Activated CD4-positive, alpha-beta T cell treated with anti-CD3 and anti-CD28 coated beads for 36 hours (primary cell): ENCODE measurements at regions not wholly inside any gene's neighbourhood (a gene's known extent, or its start where the extent isn't known, plus 50 kb on each side); places are given as distances from the start of the nearest gene placed in this dataset.
A peak's percentile ranks its signal among the peaks of the same experiment; 100 is the strongest.

Experiments
- ATAC-seq: fragments of 200-7000 bp; cut with Tn5 transposase; one replicate; pipeline ENCODE4 v1.10.0; 2021; ENCODE audit warnings: mild to moderate bottlenecking, moderate library complexity
- CTCF ChIA-PET: fragments of 350-600 bp; sonication (Branson Sonifier 250); formaldehyde crosslinking; loops from one replicate; lab custom pipeline; 2021; ENCODE audit warnings: antibody characterized with exemption; lab: Charles Lee
- POLR2A ChIA-PET: fragments of 350-600 bp; sonication (Branson Sonifier 250); formaldehyde crosslinking; loops from one replicate; lab custom pipeline; 2021; ENCODE audit warnings: antibody characterized with exemption, inconsistent platforms; lab: Charles Lee
- DNase-seq: peaks from one replicate; pipeline ENCODE4 v3.0.0-alpha.2; 2020
- H3K27ac Mint-ChIP-seq: one replicate; pipeline ENCODE4 v1.8.0; 2021; ENCODE audit warnings: mixed read lengths
- H3K27me3 Mint-ChIP-seq: one replicate; pipeline ENCODE4 v1.8.0; 2021; ENCODE audit warnings: mixed read lengths
- H3K36me3 Mint-ChIP-seq: one replicate; pipeline ENCODE4 v1.8.0; 2021; ENCODE audit warnings: low read depth, mixed read lengths
- H3K4me1 Mint-ChIP-seq: one replicate; pipeline ENCODE4 v1.8.0; 2021; ENCODE audit warnings: mixed read lengths
- H3K4me3 Mint-ChIP-seq: one replicate; pipeline ENCODE4 v1.8.0; 2021; ENCODE audit warnings: mild to moderate bottlenecking, moderate library complexity, mixed read lengths
- H3K9me3 Mint-ChIP-seq: one replicate; pipeline ENCODE4 v1.8.0; 2021; ENCODE audit warnings: low read depth, mixed read lengths
- intact Hi-C, 2 experiments: fragments of 100-400 bp; cut with DNase I in 1 of 2; cut with micrococcal nuclease in 1 of 2; formaldehyde crosslinking; loops; one replicate each; pipeline versions ENCODE4 v1.14.2 to v1.15.1; 2022 to 2024; cut with DNase I, micrococcal nuclease

DNA sequence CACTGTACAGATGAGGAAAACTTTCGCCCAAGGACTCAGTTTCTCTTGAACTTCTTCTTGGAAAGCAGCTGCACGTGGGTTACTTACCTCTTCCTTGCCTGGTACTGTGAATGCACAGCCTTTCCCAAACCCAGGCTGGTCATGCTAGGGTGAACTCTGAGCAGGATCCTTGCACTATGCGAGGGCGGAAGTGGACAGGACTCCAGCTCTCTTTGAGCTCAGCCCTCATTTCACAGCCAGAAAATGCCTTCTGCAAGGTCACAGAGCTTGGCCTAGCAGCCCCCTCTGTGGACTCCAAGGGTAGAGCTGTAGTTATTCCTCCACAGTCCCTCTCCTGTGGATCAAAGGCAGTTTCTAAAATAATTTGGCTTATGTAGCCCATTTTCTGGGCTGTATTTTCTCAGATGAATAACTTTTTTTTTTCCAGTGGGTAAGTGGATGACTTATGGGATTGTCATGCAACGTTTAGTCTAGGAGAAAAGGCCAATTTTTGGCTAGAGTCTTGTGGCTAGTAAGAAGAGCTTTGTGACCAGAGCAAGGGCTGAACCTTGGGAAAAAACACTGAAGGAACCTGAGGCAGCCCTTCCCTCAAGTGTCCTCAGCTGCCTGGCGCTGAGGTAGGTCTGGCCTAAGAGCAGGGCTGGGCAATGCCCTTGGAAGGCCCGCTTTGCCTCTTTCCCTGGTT, 172.7 kb downstream of the SCP2D1 start:
- DNase-seq (no peak), ATAC-seq (no peak)
- intact Hi-C loops: no loop called here
- Mint-ChIP-seq H3K4me3 (no peak overlapping the region), H3K27me3 (no peaks in the 10 kb centered on the region), H3K27ac (no peak overlapping the region), H3K9me3 (no peaks in the 10 kb centered on the region), H3K36me3 (no peaks in the 10 kb centered on the region), H3K4me1 (no peaks in the 10 kb centered on the region)
- POLR2A ChIA-PET: interaction anchor here (0.7 kb wide), 1 partner anchor 16 kb away, joined by 3 read pairs; no protein-coding TSS in a partner anchor
- CTCF ChIA-PET: no interaction called here

DNA sequence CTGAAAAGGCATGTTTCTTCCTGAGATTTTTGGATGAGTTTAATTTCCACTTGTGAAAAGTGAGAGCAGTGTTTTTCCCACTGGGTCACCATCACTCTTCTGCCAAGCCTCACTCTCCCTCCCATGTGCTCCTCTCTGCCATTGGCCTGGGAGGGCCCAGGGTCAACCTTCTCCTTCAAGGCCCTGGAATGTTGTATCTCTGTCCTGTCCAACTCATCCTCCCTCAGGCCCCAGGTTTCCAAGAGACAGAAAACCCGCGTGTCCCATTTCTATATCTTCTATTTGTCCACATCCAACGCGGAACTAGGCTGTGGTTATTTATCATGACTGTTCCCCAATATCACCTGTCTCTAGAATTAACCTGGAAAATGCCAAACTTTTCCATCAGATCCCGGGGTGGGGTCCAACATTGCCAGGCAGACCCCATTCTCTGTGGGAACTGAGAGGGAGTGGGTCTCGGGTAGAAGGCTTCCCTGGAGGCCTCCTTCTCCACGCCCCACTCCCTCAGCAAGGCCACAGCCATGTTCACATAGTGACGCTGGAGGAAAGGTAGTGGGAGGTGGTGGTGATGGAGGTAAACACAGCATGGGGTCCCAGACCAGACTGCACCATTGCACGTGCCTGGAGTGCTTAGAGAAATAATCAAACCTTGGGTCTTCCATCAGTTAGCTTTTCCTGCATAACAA, 173.5 kb downstream of the SCP2D1 start:
- Mint-ChIP-seq H3K4me3 (no peak overlapping the region), H3K4me1 (no peaks in the 10 kb centered on the region), H3K9me3 (no peaks in the 10 kb centered on the region), H3K27ac (no peak overlapping the region), H3K27me3 (no peaks in the 10 kb centered on the region), H3K36me3 (no peaks in the 10 kb centered on the region)
- ChIA-PET CTCF (no interaction called here), POLR2A (no interaction called here)
- intact Hi-C loops: no loop called here
- ATAC-seq (no peak), DNase-seq (no peak)

DNA sequence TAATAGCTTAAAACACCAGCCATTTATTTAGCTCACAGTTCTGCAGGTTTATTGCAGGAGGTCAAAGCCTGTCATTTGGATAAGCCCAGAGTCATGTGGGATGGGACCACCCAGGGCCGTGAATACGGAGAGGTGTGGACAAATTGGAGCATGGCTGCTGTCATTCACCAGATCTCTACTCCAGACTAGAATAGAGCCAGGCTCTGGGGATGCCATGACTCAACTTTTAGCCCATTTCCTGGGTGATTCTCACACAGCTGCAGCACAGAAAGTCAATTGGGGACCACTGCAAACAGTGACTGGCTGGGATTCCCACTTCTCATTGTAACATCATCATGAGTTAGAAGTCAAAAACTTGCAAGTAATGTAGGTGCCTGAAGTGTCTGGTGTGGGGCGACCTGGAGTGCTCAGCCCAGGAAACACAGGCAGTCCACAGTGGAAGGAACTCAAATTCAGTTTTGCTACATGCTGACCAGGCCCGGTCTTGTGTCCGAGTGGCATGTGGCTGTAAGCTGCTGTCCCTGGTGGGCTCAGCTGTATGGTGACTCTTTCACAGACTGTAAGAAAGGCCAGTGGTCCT, 174.3 kb downstream of the SCP2D1 start:
- Mint-ChIP-seq H3K4me1 (no peaks in the 10 kb centered on the region), H3K9me3 (no peaks in the 10 kb centered on the region), H3K27me3 (no peaks in the 10 kb centered on the region), H3K36me3 (no peaks in the 10 kb centered on the region), H3K4me3 (no peak overlapping the region), H3K27ac (no peak overlapping the region)
- POLR2A ChIA-PET: no interaction called here
- intact Hi-C loops: no loop called here
- ATAC-seq (no peak), DNase-seq (no peak)
- CTCF ChIA-PET: no interaction called here

DNA sequence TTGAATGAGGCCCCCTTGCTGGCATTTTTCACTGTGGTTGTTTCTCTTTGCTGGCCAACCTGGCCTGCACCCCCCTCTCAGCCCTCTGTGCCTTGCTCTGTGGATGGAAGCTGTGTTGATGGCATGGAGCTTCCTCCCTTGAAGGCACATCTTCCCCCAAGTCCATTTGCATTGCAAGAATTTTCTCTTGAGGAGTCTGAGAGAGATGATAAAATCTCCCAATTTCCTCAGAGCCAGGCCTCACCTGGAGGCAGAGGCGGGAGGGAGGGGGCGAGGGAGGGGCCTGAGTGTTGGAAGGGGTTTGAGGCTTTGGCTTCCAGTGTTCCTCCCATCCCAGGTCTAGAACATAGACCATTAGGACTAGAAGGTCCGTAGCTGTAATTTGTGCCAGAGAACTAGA, 175.1 kb downstream of the SCP2D1 start:
- intact Hi-C loops: no loop called here
- CTCF ChIA-PET: no interaction called here
- H3K4me3 Mint-ChIP-seq: no peak overlapping the region
- POLR2A ChIA-PET: no interaction called here
- no peaks in the 10 kb centered on the region for H3K4me1 Mint-ChIP-seq
- no peak for ATAC-seq
- DNase-seq: no peak
- no peak overlapping the region for H3K27ac Mint-ChIP-seq
- H3K9me3 Mint-ChIP-seq: peaks cover 3% of the 10 kb centered on the region
- no peaks in the 10 kb centered on the region for H3K27me3 Mint-ChIP-seq
- H3K36me3 Mint-ChIP-seq: no peaks in the 10 kb centered on the region

DNA sequence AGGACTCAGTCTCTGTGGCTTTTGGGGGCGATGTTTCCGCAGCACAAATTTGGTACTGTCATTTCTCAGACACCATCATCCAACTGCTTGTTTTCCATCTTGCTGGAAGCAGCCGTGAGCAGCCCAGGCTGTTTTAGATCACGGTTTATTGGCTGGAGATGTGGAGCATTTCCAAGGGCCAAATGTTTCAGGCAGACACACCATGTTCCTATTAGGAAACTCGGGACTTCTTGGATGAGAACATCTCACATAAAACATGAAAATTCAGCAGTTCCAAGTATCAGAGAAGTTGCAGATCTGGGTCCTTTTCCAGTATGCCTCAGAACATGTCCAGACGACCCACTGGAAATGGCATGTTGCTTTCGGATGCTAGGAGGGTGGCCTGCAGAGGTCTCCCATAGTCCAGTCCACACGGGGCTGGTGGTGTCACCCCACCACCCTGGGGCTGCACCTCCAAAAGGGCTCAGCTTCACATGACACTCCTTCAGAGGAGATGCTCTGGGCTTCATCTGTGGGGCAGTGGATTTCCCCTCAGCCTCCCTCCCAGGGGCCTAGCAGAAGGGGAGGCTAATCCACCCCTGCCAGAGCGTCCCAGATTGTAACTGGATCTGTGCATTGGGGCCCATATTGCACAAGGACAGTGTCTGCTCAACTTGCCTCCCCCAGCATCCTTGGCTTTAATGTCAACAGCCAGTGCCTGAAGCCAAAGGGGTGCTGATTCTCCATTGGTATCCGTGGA, 176.3 kb downstream of the SCP2D1 start:
- ATAC-seq (no peak), DNase-seq (no peak)
- intact Hi-C loops: no loop called here
- Mint-ChIP-seq H3K9me3 (peaks cover 3% of the 10 kb centered on the region), H3K36me3 (no peaks in the 10 kb centered on the region), H3K27me3 (no peaks in the 10 kb centered on the region), H3K4me1 (no peaks in the 10 kb centered on the region), H3K4me3 (no peak overlapping the region), H3K27ac (no peak overlapping the region)
- ChIA-PET CTCF (interaction anchor here (0.6 kb wide), 1 partner anchor 54 kb away, joined by 4 read pairs; no protein-coding TSS in a partner anchor), POLR2A (no interaction called here)

DNA sequence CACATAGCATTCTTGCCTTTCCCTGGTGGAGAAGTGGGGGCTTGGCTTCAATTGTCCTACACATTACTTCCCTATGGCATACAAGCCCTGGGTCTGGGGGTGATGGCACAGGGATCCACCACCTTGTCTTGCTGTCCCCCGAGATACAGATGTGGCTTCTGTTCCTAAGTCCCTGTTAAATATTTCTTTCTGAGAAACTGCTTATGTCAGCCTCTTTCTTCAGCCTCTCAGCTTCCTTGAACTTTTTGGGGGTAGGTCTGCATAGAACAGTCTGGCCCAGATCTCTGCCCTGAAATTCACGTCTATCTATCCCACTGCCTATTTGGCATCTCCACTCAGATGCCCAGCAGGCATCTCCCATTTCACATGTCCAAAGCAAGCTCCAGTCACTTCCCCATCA, 177.4 kb downstream of the SCP2D1 start:
- ATAC-seq: no peak
- peaks cover 3% of the 10 kb centered on the region for H3K9me3 Mint-ChIP-seq
- no peaks in the 10 kb centered on the region for H3K36me3 Mint-ChIP-seq
- no peak overlapping the region for H3K27ac Mint-ChIP-seq
- ChIA-PET CTCF (no interaction called here), POLR2A (no interaction called here)
- no peak for DNase-seq
- no peaks in the 10 kb centered on the region for H3K27me3 Mint-ChIP-seq
- H3K4me3 Mint-ChIP-seq: no peak overlapping the region
- intact Hi-C loops: no loop called here
- no peaks in the 10 kb centered on the region for H3K4me1 Mint-ChIP-seq

DNA sequence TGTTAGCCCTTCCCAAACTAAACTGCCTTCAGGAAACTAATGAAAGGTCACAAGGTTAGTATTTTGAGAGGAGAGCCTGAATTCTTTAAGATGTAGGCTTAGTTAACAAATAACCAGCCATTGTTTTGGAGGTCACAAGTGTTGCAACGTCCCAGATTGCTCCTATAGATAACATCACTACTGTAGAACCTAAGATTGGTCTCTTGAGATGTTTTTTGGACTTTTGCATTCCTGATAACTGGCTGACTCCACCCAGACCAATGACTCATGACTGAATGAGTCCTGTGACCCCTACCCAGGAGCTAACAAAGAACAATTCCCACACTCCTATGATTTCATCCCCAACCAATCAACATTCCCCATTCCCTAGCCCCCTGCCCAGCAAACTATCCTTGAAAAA, 178.8 kb downstream of the SCP2D1 start:
- Mint-ChIP-seq H3K27me3 (no peaks in the 10 kb centered on the region), H3K4me1 (no peaks in the 10 kb centered on the region), H3K36me3 (no peaks in the 10 kb centered on the region), H3K27ac (no peak overlapping the region), H3K9me3 (peaks cover 3% of the 10 kb centered on the region), H3K4me3 (no peak overlapping the region)
- DNase-seq (no peak), ATAC-seq (no peak)
- intact Hi-C loops: no loop called here
- CTCF ChIA-PET: interaction anchor here (1.3 kb wide), 1 partner anchor 33 kb away, joined by 4 read pairs; no protein-coding TSS in a partner anchor
- POLR2A ChIA-PET: no interaction called here

DNA sequence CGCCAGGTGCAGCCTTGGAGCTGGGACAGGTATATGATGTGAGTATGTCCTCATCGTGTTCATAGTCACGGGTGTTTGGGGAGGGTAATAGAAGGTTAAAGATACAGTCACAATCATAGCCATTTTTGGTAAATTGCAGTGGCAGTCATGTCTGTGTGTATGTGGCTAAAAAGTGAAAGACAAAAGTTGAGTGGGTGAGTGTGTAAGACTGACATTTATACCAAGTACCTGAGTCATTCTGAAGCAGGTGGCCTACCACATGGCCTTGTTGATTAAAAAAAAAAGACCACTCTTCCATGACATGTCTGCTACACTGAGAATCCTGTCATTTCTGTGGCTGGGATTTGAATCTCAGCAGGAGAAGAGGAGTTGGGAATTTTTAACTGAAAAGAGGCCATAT, 181.9 kb downstream of the SCP2D1 start:
- no peaks in the 10 kb centered on the region for H3K27me3 Mint-ChIP-seq
- DNase-seq (no peak), ATAC-seq (peak; percentile 26)
- intact Hi-C loops: no loop called here
- H3K9me3 Mint-ChIP-seq: peaks cover 3% of the 10 kb centered on the region
- ChIA-PET POLR2A (no interaction called here), CTCF (no interaction called here)
- no peaks in the 10 kb centered on the region for H3K4me1 Mint-ChIP-seq
- H3K36me3 Mint-ChIP-seq: no peaks in the 10 kb centered on the region
- no peak overlapping the region for H3K4me3 Mint-ChIP-seq
- no peak overlapping the region for H3K27ac Mint-ChIP-seq

DNA sequence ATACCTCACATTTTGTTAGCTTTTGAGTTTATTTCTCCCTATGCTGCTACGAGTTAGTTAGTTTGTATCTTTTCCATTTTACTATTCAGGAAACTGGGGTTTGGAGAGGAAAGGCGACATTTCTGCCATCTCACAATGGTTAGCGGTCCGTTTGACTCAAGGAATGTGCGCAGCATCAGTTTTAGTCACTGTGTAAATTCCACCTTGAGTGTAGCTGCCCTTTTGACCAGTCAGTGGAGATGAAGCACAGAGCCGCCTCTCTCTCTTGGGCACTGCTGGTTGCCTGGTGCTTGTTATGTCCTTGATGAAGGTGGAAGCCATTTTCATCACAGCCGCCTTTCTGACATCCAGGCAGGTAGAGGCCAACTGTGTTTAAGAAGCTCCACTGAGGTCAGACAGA, 185.5 kb downstream of the SCP2D1 start:
- intact Hi-C loops: no loop called here
- H3K27me3 Mint-ChIP-seq: no peaks in the 10 kb centered on the region
- H3K4me1 Mint-ChIP-seq: no peaks in the 10 kb centered on the region
- CTCF ChIA-PET: no interaction called here
- DNase-seq (no peak), ATAC-seq (no peak)
- H3K4me3 Mint-ChIP-seq: no peak overlapping the region
- H3K36me3 Mint-ChIP-seq: no peaks in the 10 kb centered on the region
- POLR2A ChIA-PET: no interaction called here
- H3K9me3 Mint-ChIP-seq: no peaks in the 10 kb centered on the region
- H3K27ac Mint-ChIP-seq: no peak overlapping the region

DNA sequence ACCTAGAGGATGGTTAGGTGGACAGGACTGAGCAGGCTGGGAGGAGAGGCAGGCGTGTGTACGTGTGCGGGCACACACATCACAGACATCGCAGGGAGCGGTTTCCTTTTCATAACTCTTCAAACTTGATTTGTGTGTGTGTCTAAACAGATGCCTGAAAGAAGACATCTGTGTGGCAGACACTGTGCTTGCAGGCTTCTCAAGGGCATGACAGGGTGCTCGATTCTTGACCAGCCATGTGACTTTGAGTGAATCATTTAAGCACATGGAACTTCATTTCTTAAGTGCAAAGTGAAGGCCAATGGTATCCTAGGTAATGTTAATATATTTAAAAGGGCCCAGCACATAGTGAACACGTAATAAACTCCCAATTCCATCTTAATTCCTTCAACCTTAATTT, 186.5 kb downstream of the SCP2D1 start:
- Mint-ChIP-seq H3K9me3 (no peaks in the 10 kb centered on the region), H3K36me3 (no peaks in the 10 kb centered on the region), H3K27me3 (no peaks in the 10 kb centered on the region), H3K27ac (no peak overlapping the region), H3K4me3 (no peak overlapping the region), H3K4me1 (no peaks in the 10 kb centered on the region)
- POLR2A ChIA-PET: no interaction called here
- intact Hi-C loops: no loop called here
- CTCF ChIA-PET: no interaction called here
- DNase-seq: no peak
- ATAC-seq: no peak

DNA sequence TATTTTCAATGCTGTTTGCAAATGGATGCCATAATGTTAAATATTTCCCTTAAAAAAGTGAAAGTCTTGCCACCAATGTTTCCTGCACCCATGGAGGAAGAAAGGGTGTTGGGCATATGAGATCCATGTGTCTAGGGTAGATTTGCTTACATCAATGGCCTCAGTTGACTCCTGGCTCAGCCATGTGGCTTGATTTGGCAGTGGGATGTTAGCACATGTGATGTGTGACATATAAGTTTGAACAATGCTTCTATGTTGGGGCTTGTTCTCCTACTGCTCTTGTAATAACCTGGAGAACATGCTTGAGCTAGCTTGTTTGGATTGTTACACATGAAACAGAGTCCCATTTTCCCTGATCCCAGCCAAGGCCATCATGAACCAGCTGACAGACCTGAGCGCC, 187.6 kb downstream of the SCP2D1 start:
- DNase-seq (no peak), ATAC-seq (no peak)
- intact Hi-C loops: no loop called here
- Mint-ChIP-seq H3K36me3 (no peaks in the 10 kb centered on the region), H3K4me1 (no peaks in the 10 kb centered on the region), H3K4me3 (no peak overlapping the region), H3K9me3 (no peaks in the 10 kb centered on the region), H3K27me3 (no peaks in the 10 kb centered on the region), H3K27ac (no peak overlapping the region)
- CTCF ChIA-PET: no interaction called here
- POLR2A ChIA-PET: no interaction called here
